Choroid plexus epithelial cell (primary cell): ENCODE measurements at regions not wholly inside any gene's neighbourhood (a gene's known extent, or its start where the extent isn't known, plus 50 kb on each side); places are given as distances from the start of the nearest gene placed in this dataset.

ENCODE experiments used
- DNase-seq: peaks from one replicate; pipeline ENCODE4 v3.0.0-alpha.2; 2010; ENCODE audit warnings: low read depth
- H3K4me3 ChIP-seq: 2 replicates; pipeline ENCODE4 v1.5.1; 2011; ENCODE audit warnings: low read depth, mild to moderate bottlenecking, control low read depth, low read length, moderate library complexity
- TF ChIP-seq, protein P1 (sequence below): conservative IDR thresholded peaks from 2 replicates; pipeline ENCODE4 v1.5.1; 2011; ENCODE audit warnings: low read depth, mild to moderate bottlenecking, control low read depth, inconsistent platforms, low read length, moderate library complexity

DNA sequence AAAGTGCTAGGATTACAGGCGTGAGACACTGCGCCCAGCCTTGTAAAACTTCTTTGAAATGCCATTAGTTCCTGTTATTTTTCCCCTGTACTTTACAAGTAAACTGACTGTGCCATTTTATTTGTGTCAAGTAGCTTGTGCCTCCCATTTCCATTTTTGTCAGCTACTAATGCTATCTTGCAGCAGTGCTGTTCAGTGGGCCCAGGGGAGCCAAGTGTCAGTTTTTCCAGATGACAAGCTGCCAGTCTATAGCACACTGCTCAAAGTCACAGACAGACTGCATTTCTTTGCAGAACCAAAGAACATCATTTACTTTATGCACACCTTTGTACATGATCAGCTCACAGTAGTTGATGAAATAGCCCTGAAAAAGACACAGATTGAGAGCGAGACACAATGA is 901.3 kb upstream of the CDH2 start:
- no peak for DNase-seq
- H3K4me3 ChIP-seq: no peak overlapping the region
- TF ChIP-seq, protein P1, sequence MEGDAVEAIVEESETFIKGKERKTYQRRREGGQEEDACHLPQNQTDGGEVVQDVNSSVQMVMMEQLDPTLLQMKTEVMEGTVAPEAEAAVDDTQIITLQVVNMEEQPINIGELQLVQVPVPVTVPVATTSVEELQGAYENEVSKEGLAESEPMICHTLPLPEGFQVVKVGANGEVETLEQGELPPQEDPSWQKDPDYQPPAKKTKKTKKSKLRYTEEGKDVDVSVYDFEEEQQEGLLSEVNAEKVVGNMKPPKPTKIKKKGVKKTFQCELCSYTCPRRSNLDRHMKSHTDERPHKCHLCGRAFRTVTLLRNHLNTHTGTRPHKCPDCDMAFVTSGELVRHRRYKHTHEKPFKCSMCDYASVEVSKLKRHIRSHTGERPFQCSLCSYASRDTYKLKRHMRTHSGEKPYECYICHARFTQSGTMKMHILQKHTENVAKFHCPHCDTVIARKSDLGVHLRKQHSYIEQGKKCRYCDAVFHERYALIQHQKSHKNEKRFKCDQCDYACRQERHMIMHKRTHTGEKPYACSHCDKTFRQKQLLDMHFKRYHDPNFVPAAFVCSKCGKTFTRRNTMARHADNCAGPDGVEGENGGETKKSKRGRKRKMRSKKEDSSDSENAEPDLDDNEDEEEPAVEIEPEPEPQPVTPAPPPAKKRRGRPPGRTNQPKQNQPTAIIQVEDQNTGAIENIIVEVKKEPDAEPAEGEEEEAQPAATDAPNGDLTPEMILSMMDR: no peak

DNA sequence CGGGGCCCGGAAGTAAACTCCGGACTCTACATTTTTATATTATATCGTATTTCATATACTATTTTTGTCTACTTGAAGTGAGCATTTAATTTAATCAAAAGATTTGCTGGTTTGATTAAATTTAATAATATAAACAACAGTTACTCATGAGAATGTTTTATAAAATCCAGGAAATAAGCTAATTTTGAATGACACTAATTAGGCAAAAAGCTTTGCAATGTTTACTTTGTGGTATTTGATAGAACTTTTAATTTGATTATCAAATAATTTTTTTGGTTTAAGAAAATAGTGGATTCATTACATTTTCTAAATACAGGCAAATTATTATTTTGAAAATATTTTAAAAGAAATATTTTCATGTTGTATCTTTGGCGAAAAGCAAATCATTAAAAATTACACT is 900.4 kb upstream of the CDH2 start:
- H3K4me3 ChIP-seq: no peak overlapping the region
- TF ChIP-seq, protein P1: no peak
- DNase-seq: no peak

- TF ChIP-seq, protein P1: no peak
- DNase-seq: no peak
- H3K4me3 ChIP-seq: no peak overlapping the region
These were observed 899.7 kb upstream of the CDH2 start for GRCh38 chr18:29076645-29077044.

GRCh38 chr18:29074147-29074546 is 897.2 kb upstream of the CDH2 start:
- TF ChIP-seq, protein P1: no peak
- DNase-seq: no peak
- no peak overlapping the region for H3K4me3 ChIP-seq

- TF ChIP-seq, protein P1: no peak
- no peak for DNase-seq
- H3K4me3 ChIP-seq: no peak overlapping the region
These were observed 894.9 kb upstream of the CDH2 start for GRCh38 chr18:29071869-29072268.

GRCh38 chr18:29063346-29063745 is 886.4 kb upstream of the CDH2 start:
- DNase-seq: no peak
- TF ChIP-seq, protein P1: no peak
- H3K4me3 ChIP-seq: no peak overlapping the region

GRCh38 chr18:29062921-29063320 is 886.0 kb upstream of the CDH2 start:
- TF ChIP-seq, protein P1: no peak
- DNase-seq: no peak
- H3K4me3 ChIP-seq: no peak overlapping the region
